ENCODE measurements at regions not wholly inside any gene's neighbourhood (a gene's known extent, or its start where the extent isn't known, plus 50 kb on each side); places are given as distances from the start of the nearest gene placed in this dataset.

DNA sequence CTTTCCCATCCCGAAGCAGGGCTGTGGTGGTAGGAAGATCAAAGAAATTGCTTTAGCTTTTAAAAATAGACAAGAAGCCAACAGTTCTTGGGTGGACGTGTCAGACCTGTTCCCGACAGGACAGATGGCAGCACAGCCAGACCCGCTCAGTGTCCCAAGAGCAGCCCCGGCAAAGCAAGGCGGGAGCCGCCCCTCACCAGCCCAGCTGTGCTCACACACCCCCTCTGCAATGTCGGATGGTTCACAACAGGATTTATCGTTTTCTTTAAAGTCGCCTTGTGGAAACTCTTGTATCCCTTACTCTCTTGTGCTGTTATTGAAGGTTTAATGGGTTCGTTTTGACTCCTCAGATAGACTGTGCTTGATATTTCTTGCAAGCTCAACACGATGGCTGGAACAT is 302.4 kb downstream of the THBS2 start:
- no peak overlapping the region for H3K4me3 Mint-ChIP-seq (ENCODE audit: unreplicated experiment)
- H3K27me3 ChIP-seq (replicated peaks; ENCODE audit: control insufficient read depth, insufficient read depth, low read length), result no peaks in the 10 kb centered on the region

DNA sequence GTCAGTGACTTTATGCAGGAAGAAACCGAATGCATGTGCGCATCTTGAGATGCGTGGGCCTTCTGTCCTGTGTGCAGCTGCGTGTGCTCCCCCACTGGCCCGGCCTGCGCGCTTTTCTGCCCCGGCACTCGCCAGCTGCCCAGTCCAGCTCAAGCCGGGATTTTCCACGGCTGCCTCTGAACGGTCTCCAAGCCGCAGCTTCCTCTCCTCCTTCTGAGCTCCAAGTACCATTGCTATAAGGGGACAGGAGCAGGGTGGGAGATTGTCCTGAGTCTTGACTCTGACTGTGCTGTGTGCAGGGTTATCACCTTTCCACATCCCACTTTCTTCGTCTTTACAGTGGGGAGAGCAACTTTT is 302.8 kb downstream of the THBS2 start:
- H3K27me3 ChIP-seq (replicated peaks; ENCODE audit: control insufficient read depth, insufficient read depth, low read length), result no peaks in the 10 kb centered on the region

More for the DNA sequence above, 302.4 kb downstream of the THBS2 start:
- Mint-ChIP-seq H3K4me1 (ENCODE audit: low read depth, unreplicated experiment) (no peaks in the 10 kb centered on the region), H3K9me3 (ENCODE audit: unreplicated experiment) (no peaks in the 10 kb centered on the region), H3K27me3 (ENCODE audit: insufficient read depth, unreplicated experiment) (peaks cover 17% of the 10 kb centered on the region), H3K36me3 (ENCODE audit: insufficient read depth, unreplicated experiment) (no peaks in the 10 kb centered on the region), H3K27ac (ENCODE audit: unreplicated experiment) (no peak overlapping the region)
- ChIA-PET CTCF (no interaction called here), POLR2A (no interaction called here)
- intact Hi-C loops (cut with micrococcal nuclease; ENCODE audit: unreplicated experiment), result loop anchor here (10.0 kb wide), 1 partner anchor 374 kb away; no protein-coding TSS in a partner anchor
- TF ChIP-seq, protein P1, sequence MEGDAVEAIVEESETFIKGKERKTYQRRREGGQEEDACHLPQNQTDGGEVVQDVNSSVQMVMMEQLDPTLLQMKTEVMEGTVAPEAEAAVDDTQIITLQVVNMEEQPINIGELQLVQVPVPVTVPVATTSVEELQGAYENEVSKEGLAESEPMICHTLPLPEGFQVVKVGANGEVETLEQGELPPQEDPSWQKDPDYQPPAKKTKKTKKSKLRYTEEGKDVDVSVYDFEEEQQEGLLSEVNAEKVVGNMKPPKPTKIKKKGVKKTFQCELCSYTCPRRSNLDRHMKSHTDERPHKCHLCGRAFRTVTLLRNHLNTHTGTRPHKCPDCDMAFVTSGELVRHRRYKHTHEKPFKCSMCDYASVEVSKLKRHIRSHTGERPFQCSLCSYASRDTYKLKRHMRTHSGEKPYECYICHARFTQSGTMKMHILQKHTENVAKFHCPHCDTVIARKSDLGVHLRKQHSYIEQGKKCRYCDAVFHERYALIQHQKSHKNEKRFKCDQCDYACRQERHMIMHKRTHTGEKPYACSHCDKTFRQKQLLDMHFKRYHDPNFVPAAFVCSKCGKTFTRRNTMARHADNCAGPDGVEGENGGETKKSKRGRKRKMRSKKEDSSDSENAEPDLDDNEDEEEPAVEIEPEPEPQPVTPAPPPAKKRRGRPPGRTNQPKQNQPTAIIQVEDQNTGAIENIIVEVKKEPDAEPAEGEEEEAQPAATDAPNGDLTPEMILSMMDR (IDR thresholded peaks at IDR 0.05; ENCODE audit: insufficient read depth in 1 of 2, low read depth in 1 of 2, low read length in 1 of 2, severe bottlenecking in 1 of 2, unreplicated experiment in 1 of 2), result no peak
- Histone ChIP-seq H3K9me3 (no peaks in the 10 kb centered on the region), H3K36me3 (ENCODE audit: control insufficient read depth, insufficient read depth, low read length) (no peaks in the 10 kb centered on the region), H3K4me1 (no peaks in the 10 kb centered on the region), H3K4me3 (ENCODE audit: low read depth, low read length) (no peak overlapping the region)
- DNase-seq, result no peak
- BruUV-seq (replicated peaks), result no TSS peak

DNA sequence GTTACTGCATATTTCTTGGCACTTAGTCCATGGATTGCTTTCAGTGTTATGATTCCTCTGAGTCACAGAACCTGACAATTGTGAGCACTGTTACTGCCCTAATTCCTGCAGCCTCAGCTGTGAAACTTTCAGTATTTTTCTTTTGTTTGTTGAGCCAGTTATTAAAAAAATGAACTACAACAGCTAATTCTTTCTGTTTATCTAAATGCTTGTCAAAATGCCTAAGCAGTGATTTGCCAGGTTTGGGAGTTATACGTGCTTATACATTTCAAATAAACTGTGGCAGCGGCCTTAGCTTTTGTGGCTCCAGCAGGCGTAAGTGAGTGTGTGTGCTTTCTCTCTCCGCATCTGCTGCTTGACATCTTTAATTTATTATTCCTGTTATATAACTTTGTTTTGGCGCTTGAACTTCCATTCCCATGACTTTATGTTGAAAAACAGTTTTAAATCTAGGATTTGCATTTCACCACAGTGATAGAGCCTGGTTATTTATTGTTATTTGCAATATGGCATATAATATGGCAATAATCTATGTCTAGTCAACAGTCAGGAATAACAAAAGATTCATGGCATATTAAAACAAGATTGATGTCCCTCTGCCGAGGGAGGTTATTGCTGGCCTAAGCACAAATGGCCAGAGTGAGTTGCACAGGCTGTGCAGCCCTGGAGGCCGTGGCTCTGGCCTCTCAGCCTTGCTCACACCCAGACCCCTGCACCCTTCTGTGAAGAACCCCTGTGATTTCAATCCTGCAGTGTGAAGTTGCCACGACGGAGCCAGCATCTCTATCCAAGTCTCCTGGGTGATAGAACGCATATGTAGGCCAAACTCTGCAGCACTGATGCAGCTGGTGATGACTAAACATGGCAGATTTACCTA is 303.4 kb downstream of the THBS2 start:
- Histone ChIP-seq H3K4me1 (no peaks in the 10 kb centered on the region), H3K9me3 (no peaks in the 10 kb centered on the region), H3K36me3 (ENCODE audit: control insufficient read depth, insufficient read depth, low read length) (no peaks in the 10 kb centered on the region), H3K27me3 (replicated peaks; ENCODE audit: control insufficient read depth, insufficient read depth, low read length) (no peaks in the 10 kb centered on the region), H3K4me3 (ENCODE audit: low read depth, low read length) (no peak overlapping the region)
- Mint-ChIP-seq H3K27me3 (ENCODE audit: insufficient read depth, unreplicated experiment) (peaks cover 25% of the 10 kb centered on the region), H3K9me3 (ENCODE audit: unreplicated experiment) (no peaks in the 10 kb centered on the region), H3K4me1 (ENCODE audit: low read depth, unreplicated experiment) (no peaks in the 10 kb centered on the region), H3K27ac (ENCODE audit: unreplicated experiment) (no peak overlapping the region), H3K4me3 (ENCODE audit: unreplicated experiment) (no peak overlapping the region), H3K36me3 (ENCODE audit: insufficient read depth, unreplicated experiment) (no peaks in the 10 kb centered on the region)
- intact Hi-C loops (cut with micrococcal nuclease; ENCODE audit: unreplicated experiment), result loop anchor here (10.0 kb wide), 1 partner anchor 375 kb away; no protein-coding TSS in a partner anchor
- TF ChIP-seq, protein P1 (IDR thresholded peaks at IDR 0.05; ENCODE audit: insufficient read depth in 1 of 2, low read depth in 1 of 2, low read length in 1 of 2, severe bottlenecking in 1 of 2, unreplicated experiment in 1 of 2), result no peak
- POLR2A ChIA-PET, result no interaction called here
- no peak for DNase-seq
- BruUV-seq (replicated peaks), result no TSS peak
- CTCF ChIA-PET, result no interaction called here

More for the DNA sequence above, 302.8 kb downstream of the THBS2 start:
- H3K9me3 ChIP-seq, result no peaks in the 10 kb centered on the region
- Mint-ChIP-seq H3K9me3 (ENCODE audit: unreplicated experiment) (no peaks in the 10 kb centered on the region), H3K4me3 (ENCODE audit: unreplicated experiment) (no peak overlapping the region), H3K27me3 (ENCODE audit: insufficient read depth, unreplicated experiment) (peaks cover 20% of the 10 kb centered on the region), H3K4me1 (ENCODE audit: low read depth, unreplicated experiment) (no peaks in the 10 kb centered on the region), H3K27ac (ENCODE audit: unreplicated experiment) (no peak overlapping the region), H3K36me3 (ENCODE audit: insufficient read depth, unreplicated experiment) (no peaks in the 10 kb centered on the region)
- DNase-seq, result no peak
- no peaks in the 10 kb centered on the region for H3K4me1 ChIP-seq
- TF ChIP-seq, protein P1 (IDR thresholded peaks at IDR 0.05; ENCODE audit: insufficient read depth in 1 of 2, low read depth in 1 of 2, low read length in 1 of 2, severe bottlenecking in 1 of 2, unreplicated experiment in 1 of 2), result no peak
- CTCF ChIA-PET, result no interaction called here
- intact Hi-C loops (cut with micrococcal nuclease; ENCODE audit: unreplicated experiment), result loop anchor here (10.0 kb wide), 1 partner anchor 374 kb away; no protein-coding TSS in a partner anchor
- H3K4me3 ChIP-seq (ENCODE audit: low read depth, low read length), result no peak overlapping the region
- BruUV-seq (replicated peaks), result no TSS peak
- POLR2A ChIA-PET, result no interaction called here
- no peaks in the 10 kb centered on the region for H3K36me3 ChIP-seq (ENCODE audit: control insufficient read depth, insufficient read depth, low read length)
